Gastrocnemius medialis (tissue), 4 donors: ENCODE measurements at regions not wholly inside any gene's neighbourhood (a gene's known extent, or its start where the extent isn't known, plus 50 kb on each side); places are given as distances from the start of the nearest gene placed in this dataset.

ENCODE experiments used
- ATAC-seq, 2 donors: fragments of 150-250 bp; one replicate each; pipeline ENCODE4 v1.9.1; 2016
- DNase-seq, 2 donors: peaks; one replicate each; pipeline ENCODE4 v3.0.0-alpha.2; 2019
- H3K27ac ChIP-seq, 4 donors: fragments of 200-600 bp; sonication (generic); 1 replicate in 1 of 4; 2 replicates in 3 of 4; pipeline ENCODE4 v1.5.1; 2016 to 2018; ENCODE audit warnings: mild to moderate bottlenecking in 2 of 4, moderate library complexity in 1 of 4
- H3K27me3 ChIP-seq, 3 donors: fragments of 200-600 bp; sonication (generic) in 2 of 3; 1 replicate in 1 of 3; 2 replicates in 2 of 3; pipeline versions ENCODE4 v1.5.1 to v1.6.0; 2016 to 2019; ENCODE audit warnings: mild to moderate bottlenecking in 1 of 3, moderate library complexity in 1 of 3
- H3K36me3 ChIP-seq, 2 donors: fragments of 200-600 bp; sonication (generic) in 1 of 2; one replicate each; pipeline ENCODE4 v1.5.1; 2017 to 2018
- H3K4me1 ChIP-seq, 2 donors: fragments of 200-600 bp; sonication (generic) in 1 of 2; one replicate each; pipeline ENCODE4 v1.5.1; 2016 to 2017; ENCODE audit warnings: mild to moderate bottlenecking in 2 of 2
- H3K4me3 ChIP-seq, 4 donors: fragments of 200-600 bp; sonication (generic) in 3 of 4; 1 replicate in 1 of 4; 2 replicates in 3 of 4; pipeline ENCODE4 v1.5.1; 2016 to 2019; ENCODE audit warnings: mild to moderate bottlenecking in 2 of 4
- H3K9me3 ChIP-seq, 3 donors: fragments of 200-600 bp; sonication (generic) in 2 of 3; 1 replicate in 1 of 3; 2 replicates in 2 of 3; pipeline ENCODE4 v1.5.1; 2016 to 2019
- POLR2A ChIP-seq, 2 donors: fragments of 450-650 bp; IDR thresholded peaks; one replicate each; pipeline ENCODE4 v1.6.1; 2017; ENCODE audit warnings: antibody characterized with exemption in 2 of 2, mild to moderate bottlenecking in 2 of 2, moderate library complexity in 2 of 2
- in situ Hi-C, 4 donors: fragments of 200-750 bp; cut with MboI; loops; one replicate each; pipeline versions ENCODE4 v1.15.0 to v1.8.0; 2017; ENCODE audit warnings: low sequenced_read_pairs in 4 of 4
- intact Hi-C: fragments of 100-400 bp; cut with DNase I; formaldehyde crosslinking; loops from one replicate; pipeline ENCODE4 v1.15.1; 2023; ENCODE audit warnings: low total_unique reads
- TF ChIP-seq, protein P1 (sequence below), 5 experiments: fragments of 450-650 bp in 3 of 5; fragments of 200-600 bp in 2 of 5; sonication (generic) in 2 of 5; IDR thresholded peaks in 4 of 5; conservative IDR thresholded peaks in 1 of 5; 1 replicate in 4 of 5; 2 replicates in 1 of 5; pipeline ENCODE4 v1.5.1; 2016 to 2019; ENCODE audit warnings: antibody characterized with exemption in 5 of 5, mild to moderate bottlenecking in 3 of 5, moderate library complexity in 3 of 5

DNA sequence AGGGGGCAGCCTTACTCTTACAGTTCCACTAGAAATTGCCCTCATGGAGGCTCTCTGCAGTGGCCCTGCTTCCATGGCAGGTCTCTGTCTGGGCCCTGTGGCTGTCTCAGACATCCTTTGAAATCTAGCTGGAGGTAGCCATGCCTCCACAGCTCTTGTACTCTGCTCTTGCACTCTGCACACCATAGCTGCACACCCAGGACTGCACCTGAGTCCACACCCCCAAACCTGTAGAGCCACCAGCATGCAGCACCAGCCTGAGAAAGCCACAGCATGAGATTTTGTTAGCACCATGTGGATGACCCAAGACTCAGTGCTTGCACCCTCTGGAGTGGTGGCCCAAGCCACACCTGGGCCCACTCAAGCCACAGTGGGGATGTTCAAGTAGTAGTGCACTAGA is 376.2 kb upstream of the RND3 start:
- intact Hi-C loops: no loop called here
- H3K4me1 ChIP-seq: no peaks in the 10 kb centered on the region

DNA sequence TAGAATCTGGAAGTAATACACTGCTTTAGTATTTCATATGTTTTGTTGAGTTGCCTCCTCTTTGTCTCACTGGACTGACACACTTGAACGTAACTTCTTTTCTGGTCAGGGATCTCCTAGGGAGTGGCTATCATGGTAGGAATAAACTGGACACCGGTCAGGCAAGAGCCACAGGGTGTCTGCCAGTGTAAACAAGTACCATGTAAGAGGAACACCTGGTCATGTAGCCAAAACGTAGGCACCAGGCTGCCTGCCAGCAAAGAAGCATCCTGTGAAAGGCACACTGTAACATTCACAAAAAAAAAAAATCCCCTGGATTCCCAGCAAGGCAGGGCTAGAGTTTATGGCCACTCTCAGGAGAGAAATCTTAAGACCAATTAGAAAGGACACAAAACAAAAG is 372.8 kb upstream of the RND3 start:
- ATAC-seq (no peak), DNase-seq (no peak)
- H3K4me1 ChIP-seq: no peaks in the 10 kb centered on the region
- H3K27ac ChIP-seq: no peak overlapping the region
- H3K27me3 ChIP-seq: no peaks in the 10 kb centered on the region
- in situ Hi-C loops: no loop called here
- TF ChIP-seq, protein P1, sequence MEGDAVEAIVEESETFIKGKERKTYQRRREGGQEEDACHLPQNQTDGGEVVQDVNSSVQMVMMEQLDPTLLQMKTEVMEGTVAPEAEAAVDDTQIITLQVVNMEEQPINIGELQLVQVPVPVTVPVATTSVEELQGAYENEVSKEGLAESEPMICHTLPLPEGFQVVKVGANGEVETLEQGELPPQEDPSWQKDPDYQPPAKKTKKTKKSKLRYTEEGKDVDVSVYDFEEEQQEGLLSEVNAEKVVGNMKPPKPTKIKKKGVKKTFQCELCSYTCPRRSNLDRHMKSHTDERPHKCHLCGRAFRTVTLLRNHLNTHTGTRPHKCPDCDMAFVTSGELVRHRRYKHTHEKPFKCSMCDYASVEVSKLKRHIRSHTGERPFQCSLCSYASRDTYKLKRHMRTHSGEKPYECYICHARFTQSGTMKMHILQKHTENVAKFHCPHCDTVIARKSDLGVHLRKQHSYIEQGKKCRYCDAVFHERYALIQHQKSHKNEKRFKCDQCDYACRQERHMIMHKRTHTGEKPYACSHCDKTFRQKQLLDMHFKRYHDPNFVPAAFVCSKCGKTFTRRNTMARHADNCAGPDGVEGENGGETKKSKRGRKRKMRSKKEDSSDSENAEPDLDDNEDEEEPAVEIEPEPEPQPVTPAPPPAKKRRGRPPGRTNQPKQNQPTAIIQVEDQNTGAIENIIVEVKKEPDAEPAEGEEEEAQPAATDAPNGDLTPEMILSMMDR (IDR thresholded peaks at IDR 0.05 in 4 of 5, conservative IDR thresholded peaks at IDR 0.05 in 1 of 5): no peak
- TF ChIP-seq POLR2A (IDR thresholded peaks at IDR 0.05): no peak
- intact Hi-C loops: no loop called here
- no peak overlapping the region for H3K4me3 ChIP-seq
- H3K9me3 ChIP-seq: no peaks in the 10 kb centered on the region
- no peaks in the 10 kb centered on the region for H3K36me3 ChIP-seq

More for the DNA sequence above, 376.2 kb upstream of the RND3 start:
- Histone ChIP-seq H3K9me3 (no peaks in the 10 kb centered on the region), H3K4me3 (no peak overlapping the region), H3K27me3 (no peaks in the 10 kb centered on the region), H3K36me3 (no peaks in the 10 kb centered on the region), H3K27ac (no peak overlapping the region)
- in situ Hi-C loops: no loop called here
- ATAC-seq (no peak), DNase-seq (no peak)
- TF ChIP-seq, protein P1 (IDR thresholded peaks at IDR 0.05 in 4 of 5, conservative IDR thresholded peaks at IDR 0.05 in 1 of 5): no peak
- TF ChIP-seq POLR2A (IDR thresholded peaks at IDR 0.05): no peak

DNA sequence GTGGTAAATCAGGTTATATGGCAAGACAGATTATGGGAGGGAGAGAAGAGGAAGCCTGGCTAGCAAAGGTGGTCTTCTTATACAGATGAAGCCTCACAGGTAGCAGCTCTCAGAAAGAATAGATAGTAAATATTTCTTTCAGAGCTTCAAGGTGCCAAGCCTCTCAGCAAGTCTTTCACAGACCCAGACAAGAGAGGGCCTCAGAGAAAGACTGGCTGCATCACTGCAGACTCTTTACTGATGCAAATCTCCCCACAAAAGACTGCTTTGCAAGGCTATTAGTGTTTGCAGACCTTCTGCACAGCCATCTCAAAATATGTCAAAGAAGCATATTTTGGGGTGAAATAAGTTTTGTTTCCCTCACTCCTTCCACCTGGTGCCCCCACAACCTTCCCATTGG is 372.4 kb upstream of the RND3 start:
- no peaks in the 10 kb centered on the region for H3K9me3 ChIP-seq
- ATAC-seq: no peak
- H3K36me3 ChIP-seq: no peaks in the 10 kb centered on the region
- H3K27me3 ChIP-seq: no peaks in the 10 kb centered on the region
- no peak overlapping the region for H3K4me3 ChIP-seq
- in situ Hi-C loops (no loop called here), intact Hi-C loops (no loop called here)
- TF ChIP-seq, protein P1 (IDR thresholded peaks at IDR 0.05 in 4 of 5, conservative IDR thresholded peaks at IDR 0.05 in 1 of 5): no peak
- TF ChIP-seq POLR2A (IDR thresholded peaks at IDR 0.05): no peak
- DNase-seq: no peak
- no peaks in the 10 kb centered on the region for H3K4me1 ChIP-seq
- no peak overlapping the region for H3K27ac ChIP-seq

DNA sequence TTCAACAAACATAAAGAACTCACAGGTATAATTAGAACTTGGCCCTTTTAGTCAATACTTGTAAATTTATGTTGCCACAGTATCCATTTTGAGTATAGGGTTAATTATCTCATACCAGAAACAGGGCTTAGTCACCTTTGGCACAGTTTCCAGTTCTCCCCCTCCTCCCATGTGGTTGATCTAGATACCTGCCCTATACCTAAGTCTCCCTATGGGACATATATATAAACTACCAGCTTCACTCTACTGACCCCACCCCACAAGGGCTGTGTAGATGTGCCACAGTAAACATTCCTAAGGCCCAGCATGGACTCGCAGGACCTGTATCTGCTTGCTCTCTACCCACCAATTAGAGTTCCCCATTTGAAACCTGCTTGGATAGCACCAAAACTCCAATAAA is 371.7 kb upstream of the RND3 start:
- no peaks in the 10 kb centered on the region for H3K4me1 ChIP-seq

DNA sequence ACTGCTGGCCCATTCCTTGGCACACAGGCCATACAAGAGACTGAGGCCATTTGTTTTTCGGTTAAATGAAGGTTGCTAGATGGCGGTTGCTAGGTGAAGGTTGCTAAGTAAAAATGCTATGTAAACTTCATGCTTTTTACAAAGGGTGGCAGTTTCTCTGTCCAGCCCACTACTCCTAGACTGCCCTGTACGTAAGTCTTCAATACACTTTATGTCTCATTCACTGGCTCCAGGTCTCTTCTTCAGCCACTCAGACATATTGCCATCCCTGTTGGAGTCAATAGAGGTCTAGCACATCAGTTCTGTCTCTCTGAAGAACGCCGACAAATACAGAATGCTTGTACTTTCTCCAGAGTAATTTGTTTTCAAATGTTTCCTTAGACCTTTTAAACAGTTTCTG is 370.9 kb upstream of the RND3 start:
- no peaks in the 10 kb centered on the region for H3K4me1 ChIP-seq

More for the DNA sequence above, 371.7 kb upstream of the RND3 start:
- H3K27ac ChIP-seq: no peak overlapping the region
- no peak for ATAC-seq
- no peak overlapping the region for H3K4me3 ChIP-seq
- no peak for DNase-seq
- no peaks in the 10 kb centered on the region for H3K27me3 ChIP-seq
- H3K36me3 ChIP-seq: no peaks in the 10 kb centered on the region
- intact Hi-C loops (no loop called here), in situ Hi-C loops (no loop called here)
- H3K9me3 ChIP-seq: no peaks in the 10 kb centered on the region
- no peak for TF ChIP-seq POLR2A (IDR thresholded peaks at IDR 0.05)
- TF ChIP-seq, protein P1 (IDR thresholded peaks at IDR 0.05 in 4 of 5, conservative IDR thresholded peaks at IDR 0.05 in 1 of 5): no peak

More for the DNA sequence above, 370.9 kb upstream of the RND3 start:
- Histone ChIP-seq H3K36me3 (no peaks in the 10 kb centered on the region), H3K4me3 (no peak overlapping the region), H3K27ac (no peak overlapping the region), H3K27me3 (no peaks in the 10 kb centered on the region), H3K9me3 (no peaks in the 10 kb centered on the region)
- intact Hi-C loops (no loop called here), in situ Hi-C loops (no loop called here)
- TF ChIP-seq, protein P1 (IDR thresholded peaks at IDR 0.05 in 4 of 5, conservative IDR thresholded peaks at IDR 0.05 in 1 of 5): no peak
- no peak for TF ChIP-seq POLR2A (IDR thresholded peaks at IDR 0.05)
- DNase-seq (no peak), ATAC-seq (no peak)
